ENCODE measurements at regions not wholly inside any gene's neighbourhood (a gene's known extent, or its start where the extent isn't known, plus 50 kb on each side); places are given as distances from the start of the nearest gene placed in this dataset.

- H3K4me3 ChIP-seq (ENCODE audit: low read depth, low read length), result no peak overlapping the region
- no peak for DNase-seq (ENCODE audit: low read depth)
- no peak for TF ChIP-seq CTCF (conservative IDR thresholded peaks at IDR 0.05; ENCODE audit: low read depth, low read length)
Measured at GRCh38 chr7:110522061-110522760, 568.7 kb upstream of the LRRN3 start.

GRCh38 chr7:110522761-110523200 is 568.1 kb upstream of the LRRN3 start:
- DNase-seq (ENCODE audit: low read depth), result peak; percentile 80
- no peak overlapping the region for H3K4me3 ChIP-seq (ENCODE audit: low read depth, low read length)
- TF ChIP-seq CTCF (conservative IDR thresholded peaks at IDR 0.05; ENCODE audit: low read depth, low read length), result no peak

- H3K4me3 ChIP-seq (ENCODE audit: low read depth, low read length), result no peak overlapping the region
- TF ChIP-seq CTCF (conservative IDR thresholded peaks at IDR 0.05; ENCODE audit: low read depth, low read length), result no peak
- no peak for DNase-seq (ENCODE audit: low read depth)
Measured at GRCh38 chr7:110529175-110529574, 561.8 kb upstream of the LRRN3 start.

DNA sequence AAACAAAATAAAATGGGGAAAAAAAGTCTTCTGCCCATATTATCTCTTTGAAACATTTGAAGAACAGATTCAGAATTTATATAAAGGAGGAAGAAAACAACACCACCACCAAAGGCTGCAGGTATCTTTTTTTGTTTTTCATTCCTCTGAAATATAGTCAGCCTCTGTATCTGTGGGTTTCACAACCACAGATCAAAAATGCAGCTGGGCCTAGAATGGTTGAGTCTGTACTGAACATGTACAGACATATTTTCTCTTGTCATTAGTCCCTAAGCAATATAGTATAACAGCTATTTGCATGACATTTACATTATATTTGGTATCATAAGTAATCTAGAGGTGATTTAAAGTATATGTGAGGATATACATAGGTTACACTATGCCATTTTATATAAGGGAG is 559.7 kb upstream of the LRRN3 start:
- no peak for DNase-seq (ENCODE audit: low read depth)
- TF ChIP-seq CTCF (conservative IDR thresholded peaks at IDR 0.05; ENCODE audit: low read depth, low read length), result no peak
- no peak overlapping the region for H3K4me3 ChIP-seq (ENCODE audit: low read depth, low read length)

DNA sequence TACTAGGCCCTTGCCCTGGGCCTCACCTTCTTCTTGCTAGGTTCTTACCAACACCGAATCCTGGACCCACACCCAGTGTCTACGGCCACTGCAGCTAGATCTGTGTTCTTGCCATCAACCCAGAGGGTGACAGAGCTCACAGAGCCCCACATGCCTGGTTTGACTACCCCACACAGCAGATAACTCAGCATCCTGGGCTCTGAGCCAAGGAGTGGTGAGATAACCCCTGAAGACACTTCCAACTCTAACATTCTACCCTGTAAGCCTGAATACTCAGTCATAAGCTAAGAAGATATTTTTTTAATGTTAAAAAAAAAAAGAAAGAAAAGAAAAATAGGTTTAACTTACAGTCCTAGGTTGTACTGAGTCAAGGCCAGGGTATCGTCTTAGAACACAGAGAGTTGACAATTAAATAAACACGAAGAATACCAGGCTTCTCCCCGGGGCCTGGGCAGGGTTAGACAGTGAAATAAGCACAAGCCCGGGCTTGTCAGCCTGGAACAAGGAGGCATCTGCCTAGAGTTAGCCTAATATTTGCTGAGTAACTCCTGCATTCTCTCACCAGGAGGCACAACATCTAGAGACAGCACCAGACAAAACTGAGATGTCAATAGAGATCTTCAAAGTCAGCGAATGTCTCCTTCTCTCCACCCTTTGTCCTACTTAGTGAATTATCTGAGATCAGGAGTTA is 556.5 kb upstream of the LRRN3 start:
- DNase-seq (ENCODE audit: low read depth), result no peak
- H3K4me3 ChIP-seq (ENCODE audit: low read depth, low read length), result no peak overlapping the region
- TF ChIP-seq CTCF (conservative IDR thresholded peaks at IDR 0.05; ENCODE audit: low read depth, low read length), result no peak

GRCh38 chr7:110539216-110539615 is 551.7 kb upstream of the LRRN3 start:
- no peak overlapping the region for H3K4me3 ChIP-seq (ENCODE audit: low read depth, low read length)
- TF ChIP-seq CTCF (conservative IDR thresholded peaks at IDR 0.05; ENCODE audit: low read depth, low read length), result no peak
- no peak for DNase-seq (ENCODE audit: low read depth)

GRCh38 chr7:110541962-110542361 is 549.0 kb upstream of the LRRN3 start:
- TF ChIP-seq CTCF (conservative IDR thresholded peaks at IDR 0.05; ENCODE audit: low read depth, low read length), result no peak
- H3K4me3 ChIP-seq (ENCODE audit: low read depth, low read length), result no peak overlapping the region
- no peak for DNase-seq (ENCODE audit: low read depth)
